Natural killer cell treated with Interleukin-12 subunit alpha and Interleukin-12 subunit beta and Interleukin-15 and Interleukin-18, amount 100 ng/mL, for 72 hours (primary cell): ENCODE measurements at regions not wholly inside any gene's neighbourhood (a gene's known extent, or its start where the extent isn't known, plus 50 kb on each side); places are given as distances from the start of the nearest gene placed in this dataset.
A peak's percentile ranks its signal among the peaks of the same experiment; 100 is the strongest.
"Not testable (repeated sequence)": the region's sequence is repeated elsewhere in the genome, so short reads cannot be mapped to it uniquely, and the experiment has no call there.

Experiments used
- ATAC-seq, 2 donors: fragments of 150-1000 bp; cut with Tn5 transposase in 1 of 2; sonication (Bioruptor Pico), chemical (Tn5 transposase) in 1 of 2; 2 replicates each; pipeline ENCODE4 v1.10.0; 2021
- DNase-seq: peaks from one replicate; pipeline ENCODE4 v3.0.0; 2022; ENCODE audit warnings: low spot score
- H3K27ac Mint-ChIP-seq, 2 donors: 1 replicate in 1 of 2; 2 replicates in 1 of 2; pipeline ENCODE4 v1.8.0; 2022; ENCODE audit warnings: mixed read lengths in 2 of 2, mild to moderate bottlenecking in 1 of 2, moderate library complexity in 1 of 2
- H3K27me3 Mint-ChIP-seq, 2 donors: 1 replicate in 1 of 2; 2 replicates in 1 of 2; pipeline ENCODE4 v1.8.0; 2022; ENCODE audit warnings: mixed read lengths in 2 of 2
- H3K36me3 Mint-ChIP-seq: one replicate; pipeline ENCODE4 v1.8.0; 2022; ENCODE audit warnings: mixed read lengths
- H3K4me1 Mint-ChIP-seq, 2 donors: 1 replicate in 1 of 2; 2 replicates in 1 of 2; pipeline ENCODE4 v1.8.0; 2022; ENCODE audit warnings: low read depth in 2 of 2, mixed read lengths in 2 of 2, mild to moderate bottlenecking in 1 of 2
- H3K4me3 Mint-ChIP-seq: one replicate; pipeline ENCODE4 v1.8.0; 2022; ENCODE audit warnings: mixed read lengths
- H3K9me3 Mint-ChIP-seq: 2 replicates; pipeline ENCODE4 v1.8.0; 2022; ENCODE audit warnings: mixed read lengths

GRCh38 chr12:89882050-89882449 is 173.4 kb upstream of the ATP2B1 start:
- H3K4me1 Mint-ChIP-seq = peaks cover 35 to 36% of the 10 kb centered on the region in 2 donors
- ATAC-seq (peak; percentile 76 to 81), DNase-seq (peak; percentile 69)
- peak overlapping the region; percentile 86 for H3K4me3 Mint-ChIP-seq
- H3K27ac Mint-ChIP-seq = peak overlapping the region; percentile 90 to 98
- H3K27me3 Mint-ChIP-seq = no peaks in the 10 kb centered on the region
- no peaks in the 10 kb centered on the region for H3K36me3 Mint-ChIP-seq
- no peaks in the 10 kb centered on the region for H3K9me3 Mint-ChIP-seq

- peak; percentile 79 for DNase-seq
- Mint-ChIP-seq H3K9me3 (no peaks in the 10 kb centered on the region), H3K36me3 (no peaks in the 10 kb centered on the region), H3K4me3 (peak overlapping the region; percentile 86), H3K4me1 (peaks cover 35 to 36% of the 10 kb centered on the region in 2 donors), H3K27ac (peak overlapping the region; percentile 90 to 98), H3K27me3 (no peaks in the 10 kb centered on the region)
- ATAC-seq = peak; percentile 94 to 97
Measured at GRCh38 chr12:89880690-89881350, 172.2 kb upstream of the ATP2B1 start.

GRCh38 chr12:89879766-89880165 is 171.1 kb upstream of the ATP2B1 start:
- Mint-ChIP-seq H3K27me3 (no peaks in the 10 kb centered on the region), H3K4me1 (peaks cover 35 to 37% of the 10 kb centered on the region in 2 donors), H3K9me3 (no peaks in the 10 kb centered on the region), H3K27ac (peak overlapping the region; percentile 90 to 98), H3K36me3 (no peaks in the 10 kb centered on the region), H3K4me3 (no peak overlapping the region)
- DNase-seq = no peak
- no peak for ATAC-seq

GRCh38 chr12:89878950-89879349 is 170.3 kb upstream of the ATP2B1 start:
- Mint-ChIP-seq H3K4me3 (peak overlapping the region; percentile 25), H3K9me3 (no peaks in the 10 kb centered on the region), H3K36me3 (no peaks in the 10 kb centered on the region), H3K27me3 (no peaks in the 10 kb centered on the region), H3K27ac (peak overlapping the region; percentile 14 to 41), H3K4me1 (peaks cover 31 to 37% of the 10 kb centered on the region in 2 donors)
- DNase-seq (no peak), ATAC-seq (no peak)

- no peak for ATAC-seq
- Mint-ChIP-seq H3K27ac (peak overlapping the region in 1 of 2 donors; percentile 41), H3K4me1 (peaks cover 25 to 31% of the 10 kb centered on the region in 2 donors), H3K27me3 (no peaks in the 10 kb centered on the region), H3K4me3 (no peak overlapping the region), H3K36me3 (no peaks in the 10 kb centered on the region), H3K9me3 (no peaks in the 10 kb centered on the region)
- DNase-seq = no peak
Measured at GRCh38 chr12:89878327-89878726, 169.7 kb upstream of the ATP2B1 start.

- peaks cover 20 to 29% of the 10 kb centered on the region in 2 donors for H3K4me1 Mint-ChIP-seq
- no peak for DNase-seq
- no peak for ATAC-seq
- H3K27me3 Mint-ChIP-seq = no peaks in the 10 kb centered on the region
- H3K4me3 Mint-ChIP-seq = no peak overlapping the region
- H3K27ac Mint-ChIP-seq = no peak overlapping the region
- no peaks in the 10 kb centered on the region for H3K9me3 Mint-ChIP-seq
- H3K36me3 Mint-ChIP-seq = no peaks in the 10 kb centered on the region
Measured at GRCh38 chr12:89877671-89878070, 169.0 kb upstream of the ATP2B1 start.

- Mint-ChIP-seq H3K27me3 (no peaks in the 10 kb centered on the region), H3K36me3 (peaks cover 4% of the 10 kb centered on the region), H3K27ac (no peak overlapping the region), H3K4me3 (no peak overlapping the region), H3K9me3 (peaks cover 4% of the 10 kb centered on the region), H3K4me1 (peaks cover 19 to 32% of the 10 kb centered on the region in 2 donors)
- no peak for ATAC-seq
- no peak for DNase-seq
Measured at GRCh38 chr12:89877136-89877535, 168.5 kb upstream of the ATP2B1 start.

- H3K9me3 Mint-ChIP-seq = peaks cover 11% of the 10 kb centered on the region
- no peak for DNase-seq
- H3K27ac Mint-ChIP-seq = no peak overlapping the region
- peaks cover 0 to 3% of the 10 kb centered on the region in 2 donors for H3K27me3 Mint-ChIP-seq
- peaks cover 13% of the 10 kb centered on the region for H3K36me3 Mint-ChIP-seq
- ATAC-seq = no peak
- H3K4me1 Mint-ChIP-seq = peaks cover 6 to 24% of the 10 kb centered on the region in 2 donors
- H3K4me3 Mint-ChIP-seq = no peak overlapping the region
Measured at GRCh38 chr12:89875809-89876208, 167.2 kb upstream of the ATP2B1 start.

- Mint-ChIP-seq H3K4me1 (peaks cover 0 to 19% of the 10 kb centered on the region in 2 donors), H3K4me3 (no peak overlapping the region), H3K27me3 (peaks cover 0 to 3% of the 10 kb centered on the region in 2 donors), H3K27ac (no peak overlapping the region), H3K9me3 (peaks cover 12% of the 10 kb centered on the region), H3K36me3 (peaks cover 18% of the 10 kb centered on the region)
- ATAC-seq = no peak
- DNase-seq = no peak
Measured at GRCh38 chr12:89875225-89875624, 166.6 kb upstream of the ATP2B1 start.

GRCh38 chr12:89874146-89874545 is 165.5 kb upstream of the ATP2B1 start:
- peaks cover 13% of the 10 kb centered on the region for H3K9me3 Mint-ChIP-seq
- H3K4me3 Mint-ChIP-seq = no peak overlapping the region
- H3K27ac Mint-ChIP-seq = no peak overlapping the region
- ATAC-seq (no peak), DNase-seq (no peak)
- H3K4me1 Mint-ChIP-seq = peaks cover 0 to 19% of the 10 kb centered on the region in 2 donors
- H3K36me3 Mint-ChIP-seq = peaks cover 20% of the 10 kb centered on the region
- peaks cover 0 to 3% of the 10 kb centered on the region in 2 donors for H3K27me3 Mint-ChIP-seq

- Mint-ChIP-seq H3K27me3 (peaks cover 0 to 3% of the 10 kb centered on the region in 2 donors), H3K9me3 (peaks cover 13% of the 10 kb centered on the region), H3K4me3 (no peak overlapping the region), H3K27ac (no peak overlapping the region), H3K4me1 (peaks cover 0 to 18% of the 10 kb centered on the region in 2 donors), H3K36me3 (peaks cover 20% of the 10 kb centered on the region)
- ATAC-seq (no peak), DNase-seq (no peak)
Measured at GRCh38 chr12:89873745-89874144, 165.1 kb upstream of the ATP2B1 start.

GRCh38 chr12:89872922-89873630 is 164.4 kb upstream of the ATP2B1 start:
- no peak for DNase-seq
- H3K27ac Mint-ChIP-seq = no peak overlapping the region
- H3K36me3 Mint-ChIP-seq = peaks cover 20% of the 10 kb centered on the region
- no peak overlapping the region for H3K4me3 Mint-ChIP-seq
- ATAC-seq = no peak
- H3K27me3 Mint-ChIP-seq = peaks cover 0 to 3% of the 10 kb centered on the region in 2 donors
- H3K9me3 Mint-ChIP-seq = peaks cover 13% of the 10 kb centered on the region
- H3K4me1 Mint-ChIP-seq = peaks cover 0 to 12% of the 10 kb centered on the region in 2 donors

GRCh38 chr12:89870413-89871184 is 162.0 kb upstream of the ATP2B1 start:
- H3K27ac Mint-ChIP-seq = no peak overlapping the region
- ATAC-seq (no peak), DNase-seq (no peak)
- H3K9me3 Mint-ChIP-seq = peaks cover 13% of the 10 kb centered on the region
- peaks cover 0 to 3% of the 10 kb centered on the region in 2 donors for H3K27me3 Mint-ChIP-seq
- no peak overlapping the region for H3K4me3 Mint-ChIP-seq
- peaks cover 0 to 12% of the 10 kb centered on the region in 2 donors for H3K4me1 Mint-ChIP-seq
- H3K36me3 Mint-ChIP-seq = peaks cover 20% of the 10 kb centered on the region

GRCh38 chr12:89867611-89868010 is 159.0 kb upstream of the ATP2B1 start:
- Mint-ChIP-seq H3K9me3 (peaks cover 18% of the 10 kb centered on the region), H3K4me1 (peaks cover 21 to 25% of the 10 kb centered on the region in 2 donors), H3K36me3 (peaks cover 25% of the 10 kb centered on the region)
- not testable (repeated sequence) for ATAC-seq, H3K27me3 Mint-ChIP-seq, H3K27ac Mint-ChIP-seq, H3K4me3 Mint-ChIP-seq, DNase-seq
